ENCODE measurements at regions not wholly inside any gene's neighbourhood (a gene's known extent, or its start where the extent isn't known, plus 50 kb on each side); places are given as distances from the start of the nearest gene placed in this dataset.
"Not testable (repeated sequence)": the region's sequence is repeated elsewhere in the genome, so short reads cannot be mapped to it uniquely, and the experiment has no call there.

DNA sequence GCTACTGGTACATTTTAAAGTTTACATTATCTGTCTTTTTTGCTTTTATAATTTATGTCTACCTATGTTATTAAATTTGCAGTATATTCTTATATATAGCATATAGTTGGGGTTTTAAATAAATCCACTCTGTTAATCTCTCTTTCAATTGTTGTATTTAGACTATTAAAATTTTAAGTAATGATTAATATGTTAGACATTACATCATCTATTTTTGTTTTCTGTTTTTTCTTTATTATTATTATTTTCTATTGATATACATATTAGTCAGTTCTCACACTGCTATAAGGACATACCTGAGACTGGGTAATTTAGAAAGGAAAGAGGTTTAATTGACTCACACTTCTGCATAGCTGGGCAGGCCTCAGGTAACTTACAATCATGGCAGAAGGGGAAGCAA, 1338.2 kb upstream of the GJE1 start:
- no peak for FAIRE-seq

DNA sequence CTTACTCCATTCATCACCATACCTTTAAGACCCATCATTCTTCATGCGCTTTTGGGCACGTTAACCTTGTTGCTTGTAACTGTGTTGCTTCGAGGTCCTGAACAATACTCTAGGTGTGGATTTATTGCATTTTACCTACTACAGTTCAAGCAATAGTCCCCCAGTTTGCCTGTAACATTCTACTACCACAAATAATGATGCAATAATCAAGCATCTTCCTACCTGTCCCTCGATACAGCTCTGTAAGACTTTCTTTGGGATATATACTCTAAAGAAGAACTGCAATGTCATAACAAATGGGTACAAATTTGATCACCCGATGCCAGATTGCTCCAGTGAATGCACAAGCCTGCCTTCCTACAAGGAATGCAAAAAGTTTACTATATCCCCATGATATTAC, 1342.6 kb upstream of the GJE1 start:
- FAIRE-seq, result no peak

DNA sequence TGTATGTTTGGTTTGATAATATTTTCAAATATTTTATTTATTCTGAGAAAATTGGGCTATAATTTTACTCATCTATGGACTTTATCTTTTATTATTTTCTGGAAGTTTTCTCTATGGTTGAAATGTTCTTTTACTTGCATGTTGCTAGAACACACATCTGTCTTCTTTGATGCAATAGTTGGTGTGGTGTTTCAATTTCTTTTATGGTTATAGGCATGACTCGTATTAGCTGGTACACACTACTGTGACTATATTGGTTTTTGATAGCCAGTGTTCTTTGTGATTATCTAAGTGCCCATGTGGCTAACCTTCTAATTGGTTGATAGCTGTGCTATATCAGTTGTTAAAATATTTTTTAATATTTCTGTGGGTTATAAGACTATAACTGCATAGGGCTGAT, 1343.3 kb upstream of the GJE1 start:
- no peak for FAIRE-seq

DNA sequence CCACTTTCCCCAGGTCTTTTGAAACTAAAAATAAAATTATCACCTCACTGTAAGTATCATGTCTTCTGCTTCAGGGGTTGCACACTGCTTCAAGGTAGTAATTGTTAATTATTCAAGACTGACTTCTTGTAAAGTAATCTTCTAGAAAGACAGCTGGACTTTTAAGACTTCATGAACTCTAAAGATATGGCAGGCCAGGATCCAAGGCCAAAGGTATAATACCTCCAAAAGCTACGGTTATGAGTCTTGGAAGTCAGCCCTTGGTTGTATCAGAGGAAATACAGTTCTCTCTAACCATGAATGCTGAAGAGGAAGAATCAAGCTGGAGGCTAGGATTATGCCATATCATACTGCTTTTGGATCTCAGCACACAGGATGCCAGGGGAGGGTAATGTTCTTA, 1346.8 kb upstream of the GJE1 start:
- no peak for FAIRE-seq

DNA sequence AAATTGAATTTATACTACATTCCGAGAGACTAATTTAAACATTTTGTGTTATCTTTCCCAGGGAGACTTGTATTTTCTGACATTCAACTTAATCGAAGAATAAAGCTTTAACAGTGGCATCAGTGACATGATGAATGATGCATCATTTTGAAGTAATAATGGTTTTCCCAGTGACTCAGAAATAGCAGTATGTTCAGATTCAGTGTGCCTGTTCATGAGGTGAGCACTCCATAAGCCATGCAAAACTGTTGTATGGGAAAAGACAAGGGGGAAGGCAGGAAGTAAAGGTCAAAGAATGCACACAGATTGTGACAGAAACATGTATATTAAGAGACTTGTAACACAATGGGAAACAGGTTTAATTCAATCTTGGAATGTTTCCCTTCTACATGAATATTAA, 1348.2 kb upstream of the GJE1 start:
- FAIRE-seq, result no peak

DNA sequence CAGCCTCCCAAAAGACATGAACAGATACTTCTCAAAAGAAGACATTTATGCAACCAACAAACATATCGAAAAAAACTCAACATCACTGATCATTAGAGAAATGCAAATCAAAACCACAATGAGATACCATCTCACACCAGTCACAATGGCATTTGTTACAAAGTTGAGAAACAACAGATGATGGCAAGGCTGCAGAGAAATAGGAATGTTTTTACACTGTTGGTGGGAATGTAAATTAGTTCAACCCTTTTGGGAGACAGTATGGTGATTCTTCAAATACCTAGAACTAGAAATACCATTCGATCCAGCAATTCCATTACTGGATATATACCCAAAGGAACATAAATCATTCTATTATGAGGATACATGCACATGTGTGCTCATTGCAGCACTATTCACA, 1349.2 kb upstream of the GJE1 start:
- not testable (repeated sequence) for FAIRE-seq

DNA sequence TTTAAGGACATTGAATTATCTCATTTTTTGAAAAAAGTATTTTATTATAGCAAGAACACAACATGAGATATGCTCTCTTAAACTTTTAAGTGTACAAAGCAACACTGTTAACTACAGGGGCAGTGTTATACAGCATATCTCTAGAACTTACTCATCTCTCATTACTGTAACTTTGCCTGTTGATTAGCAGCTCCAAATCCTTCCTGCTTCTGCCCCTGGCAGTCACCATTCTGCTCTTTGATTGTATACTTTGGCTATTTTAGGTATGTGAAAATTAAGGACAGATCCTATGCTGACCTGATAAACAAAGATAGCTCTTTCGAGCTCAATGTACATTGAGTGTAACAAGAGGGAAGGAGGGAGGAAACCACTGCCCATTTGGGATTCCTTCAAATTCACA, 1349.8 kb upstream of the GJE1 start:
- FAIRE-seq, result no peak

DNA sequence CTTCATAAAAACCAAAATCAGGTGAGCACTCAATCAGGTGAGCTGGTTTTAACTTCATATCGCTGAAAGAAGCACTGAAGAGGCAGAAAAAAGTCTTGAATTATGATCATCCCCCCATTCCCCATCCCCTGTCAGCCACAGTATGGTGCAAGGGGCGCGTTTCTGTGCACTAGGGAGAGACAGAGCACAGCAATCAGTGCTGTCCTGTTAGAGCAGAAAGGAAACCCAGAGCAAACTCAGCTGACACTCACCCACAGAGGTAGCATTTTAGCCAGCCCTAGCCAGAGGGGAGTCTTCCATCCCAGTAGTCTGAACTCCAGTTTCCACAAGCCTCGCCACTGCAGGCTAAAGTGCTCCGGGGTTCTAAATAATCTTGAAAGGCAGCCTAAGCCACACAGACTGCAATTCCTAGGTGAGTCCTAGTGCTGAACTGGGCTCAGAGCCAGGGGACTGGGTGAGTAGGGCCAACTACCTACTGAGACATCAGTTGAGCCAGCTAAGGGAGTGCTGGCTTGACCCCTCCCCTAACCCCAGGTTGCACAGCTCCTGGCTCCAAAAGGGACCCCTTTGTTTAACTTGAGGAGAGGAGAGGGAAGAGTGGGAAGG, 1352.6 kb upstream of the GJE1 start:
- no peak for FAIRE-seq

DNA sequence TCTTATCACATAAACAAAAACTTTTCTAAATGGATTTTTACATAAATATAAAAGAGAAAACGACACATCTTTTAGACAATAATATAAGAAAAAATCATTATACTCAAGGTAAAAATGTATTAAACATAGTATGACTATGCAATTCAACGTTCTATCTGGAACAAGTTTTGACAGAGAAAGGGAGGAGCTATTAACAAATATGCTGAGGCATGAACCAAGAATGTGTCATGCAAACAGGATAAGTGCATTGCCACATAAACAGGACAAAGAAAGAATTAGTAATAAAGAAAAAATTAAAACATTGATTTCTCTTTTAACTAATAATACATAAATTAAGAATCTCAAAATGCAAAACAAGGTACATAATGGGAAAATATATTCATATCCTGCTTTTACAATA, 1353.4 kb upstream of the GJE1 start:
- no peak for FAIRE-seq

DNA sequence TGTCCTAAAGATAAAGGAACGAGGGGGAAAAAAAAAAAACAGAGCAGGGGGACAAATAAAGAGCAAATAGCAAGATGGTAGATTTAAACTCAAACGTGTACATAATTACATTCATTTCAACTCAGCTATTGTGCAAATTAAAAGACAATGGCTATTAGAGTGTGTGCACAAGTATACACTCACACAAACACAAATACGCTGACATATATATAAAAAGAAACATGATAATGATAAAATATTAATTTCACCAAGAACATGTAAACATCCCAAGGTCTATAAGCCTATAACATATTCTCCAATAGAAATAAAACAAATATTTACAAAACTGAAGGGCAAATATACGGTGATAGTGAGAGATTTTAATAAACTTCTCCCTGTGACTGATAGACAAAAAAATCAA, 1354.9 kb upstream of the GJE1 start:
- FAIRE-seq, result peak; percentile 23

DNA sequence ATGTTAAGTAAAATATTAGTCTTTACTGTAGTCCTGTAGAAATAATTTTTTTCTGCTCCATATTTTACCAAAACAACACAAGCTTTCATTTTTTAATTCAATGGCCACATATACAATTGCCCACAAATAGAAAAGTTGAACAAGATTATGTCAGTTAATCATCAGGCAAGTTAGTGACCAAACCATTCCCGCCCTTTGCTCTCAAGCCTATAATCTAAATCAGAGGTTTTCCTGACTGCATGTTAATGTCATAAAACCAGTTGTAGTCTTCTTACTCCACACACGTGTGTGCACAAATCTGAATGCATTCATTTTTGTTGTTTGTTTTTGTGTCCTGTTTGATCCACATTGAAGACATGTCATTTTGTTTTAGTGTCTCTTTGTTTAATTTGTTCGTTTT, 1357.7 kb upstream of the GJE1 start:
- no peak for FAIRE-seq

DNA sequence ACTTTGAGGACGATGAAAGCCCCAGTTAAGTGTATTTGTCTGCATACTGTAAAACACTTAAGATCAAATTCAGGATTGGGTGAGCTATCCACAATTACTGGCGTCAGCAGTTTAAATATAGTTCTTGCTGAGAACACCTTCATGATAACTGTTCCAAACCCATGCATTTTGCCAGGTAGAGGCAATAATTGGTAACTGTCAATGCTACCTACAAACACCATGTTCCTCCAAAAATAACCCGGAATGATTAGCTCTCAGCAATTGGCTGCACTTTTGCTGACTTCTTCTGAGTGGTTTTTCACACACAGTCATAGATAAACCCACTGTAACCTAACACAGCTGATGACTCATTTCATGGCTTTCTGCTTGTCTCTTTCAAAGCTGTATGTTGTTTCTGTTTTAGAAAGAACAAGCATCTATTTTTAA, 1358.6 kb upstream of the GJE1 start:
- no peak for FAIRE-seq

DNA sequence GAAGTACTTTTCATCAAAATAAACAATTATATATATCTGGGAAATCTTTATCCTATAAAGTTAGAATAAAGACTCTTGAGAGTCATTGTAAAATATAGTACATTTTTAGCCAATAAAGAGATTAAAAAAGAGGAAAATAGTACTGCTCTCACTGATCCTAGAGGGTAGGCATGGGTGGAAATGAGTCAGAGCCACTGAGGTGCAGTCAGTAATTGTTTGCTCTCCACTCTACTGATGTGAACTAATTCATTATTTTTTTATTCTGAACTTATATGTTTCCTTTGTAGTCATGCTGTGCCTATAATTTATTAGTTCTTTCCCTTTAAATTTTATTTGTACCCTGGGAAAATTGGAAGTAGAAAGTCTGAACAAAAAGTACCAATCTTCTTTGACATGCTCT, 1359.4 kb upstream of the GJE1 start:
- no peak for FAIRE-seq

DNA sequence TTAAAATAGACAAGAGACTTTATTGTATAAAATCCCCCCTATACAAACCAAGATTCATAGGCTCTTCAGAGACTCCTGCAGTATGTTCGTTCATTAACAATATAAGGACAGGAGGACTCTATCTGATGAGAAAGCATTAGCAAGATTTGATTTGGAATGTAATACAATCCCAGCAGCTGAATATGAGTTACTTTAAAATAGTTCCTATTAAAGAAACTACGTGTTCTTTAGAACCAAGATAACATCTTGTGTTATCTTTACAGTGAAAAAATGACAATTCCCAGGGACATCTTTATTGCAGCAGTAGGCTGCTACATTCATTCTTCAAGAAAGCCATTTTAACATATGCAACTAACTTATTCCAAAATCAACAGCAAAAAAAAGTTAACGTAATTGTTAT, 1360.1 kb upstream of the GJE1 start:
- no peak for FAIRE-seq

DNA sequence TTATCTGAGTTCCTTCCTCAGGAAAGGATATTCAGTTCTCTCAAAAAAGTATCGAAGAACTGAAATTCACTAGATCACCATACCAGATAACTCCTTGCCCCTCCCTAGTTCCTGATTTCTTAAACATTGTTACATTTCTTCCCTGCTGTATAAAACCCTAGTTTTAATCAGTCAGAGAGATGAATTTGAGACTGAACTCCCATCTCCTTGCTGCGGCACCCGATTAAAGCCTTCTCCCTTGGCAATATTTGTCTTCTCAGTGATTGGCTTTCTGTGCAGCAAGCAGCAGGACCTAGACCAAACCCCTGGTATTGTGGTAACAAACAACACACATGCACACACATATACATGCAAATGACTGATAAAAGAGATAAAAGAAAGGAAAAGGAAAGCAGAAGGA, 1364.6 kb upstream of the GJE1 start:
- no peak for FAIRE-seq

DNA sequence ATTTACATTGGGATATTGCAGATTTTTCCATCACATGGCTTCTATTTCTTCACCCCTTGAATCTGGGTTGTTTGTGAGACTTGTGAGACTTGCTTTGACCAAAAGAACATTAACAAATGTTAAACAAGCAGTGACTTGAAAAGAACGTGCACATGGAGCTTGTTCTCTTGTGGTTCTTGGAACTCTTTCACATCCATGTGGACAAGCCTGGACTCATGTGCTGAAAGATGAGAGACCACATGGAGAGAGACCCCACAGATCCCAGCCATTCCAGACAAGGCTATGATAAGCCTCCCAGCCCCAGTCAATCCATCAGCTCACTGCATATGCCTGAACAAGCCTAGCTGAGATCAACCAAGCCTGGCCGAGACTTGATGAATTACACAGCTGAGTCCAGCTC, 1365.7 kb upstream of the GJE1 start:
- FAIRE-seq, result no peak

DNA sequence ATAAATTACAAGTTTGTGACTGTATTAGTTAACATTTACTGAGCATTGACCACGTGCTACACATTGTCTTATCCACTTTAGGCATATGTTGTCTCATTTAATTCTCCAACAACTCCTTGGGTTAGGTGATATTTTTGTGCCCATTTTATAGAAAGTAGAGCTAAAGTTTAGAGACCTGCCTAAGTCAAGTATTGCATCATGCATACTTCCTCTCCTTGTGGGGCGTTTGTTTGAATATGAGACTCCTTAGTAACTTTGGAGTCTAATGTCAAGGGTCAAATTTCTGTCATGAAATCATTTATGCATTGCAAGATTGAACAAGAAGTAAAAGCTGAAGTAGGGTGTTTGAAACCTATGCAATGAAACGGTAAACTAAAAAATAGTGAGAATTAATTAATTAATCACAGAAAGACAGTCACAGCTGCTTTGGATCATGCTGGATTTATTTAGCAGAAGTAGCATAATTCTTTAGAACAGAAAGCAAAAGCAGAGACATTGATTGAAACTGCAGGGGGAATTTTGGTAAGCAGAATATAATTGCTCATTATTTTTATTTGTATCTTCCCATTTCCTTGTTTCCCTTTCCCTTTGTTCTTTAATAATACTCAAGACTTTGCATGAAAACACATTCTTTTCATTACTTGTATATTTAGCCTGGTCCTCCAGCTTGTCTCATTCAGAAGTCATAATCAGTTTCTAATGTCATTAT, 1374.4 kb upstream of the GJE1 start:
- FAIRE-seq, result no peak

DNA sequence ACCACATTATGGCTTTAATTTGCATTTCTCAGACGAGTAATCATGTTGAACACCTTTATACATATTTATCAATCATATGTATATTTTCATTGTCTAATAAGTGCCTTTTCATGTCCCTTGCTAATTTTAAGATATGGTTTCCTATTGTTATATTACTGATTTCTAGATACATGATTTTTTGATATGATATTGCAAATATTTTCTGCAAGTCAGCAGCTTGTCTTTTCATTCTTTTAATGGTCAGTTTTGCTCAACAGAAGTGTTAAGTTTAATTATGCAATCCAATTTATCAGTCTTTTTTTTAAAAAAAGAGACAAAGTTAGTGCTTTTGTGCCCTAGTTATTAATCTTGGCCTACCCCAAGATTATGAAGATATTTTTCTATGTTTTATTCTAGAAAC, 1377.8 kb upstream of the CITED2 start:
- no peak for FAIRE-seq

DNA sequence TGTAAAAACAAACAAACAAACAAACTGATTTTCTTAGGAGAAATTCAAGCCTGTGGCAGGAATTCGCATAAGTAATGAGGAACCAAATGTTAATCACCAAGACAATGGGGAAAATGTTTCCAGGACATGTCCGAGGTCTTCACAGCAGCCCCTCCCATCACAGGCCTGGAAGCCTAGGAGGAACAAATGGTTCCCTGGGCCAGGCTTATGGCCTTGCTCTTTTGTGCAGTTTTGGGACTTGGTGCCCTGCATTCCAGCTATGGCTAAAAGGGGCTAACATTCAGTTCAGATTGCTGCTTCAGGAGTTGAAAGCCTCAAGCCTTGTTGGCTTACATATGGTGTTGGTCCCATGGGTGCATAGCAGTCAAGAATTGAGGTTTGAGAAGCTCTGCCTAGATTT, 1372.7 kb upstream of the CITED2 start:
- no peak for FAIRE-seq

DNA sequence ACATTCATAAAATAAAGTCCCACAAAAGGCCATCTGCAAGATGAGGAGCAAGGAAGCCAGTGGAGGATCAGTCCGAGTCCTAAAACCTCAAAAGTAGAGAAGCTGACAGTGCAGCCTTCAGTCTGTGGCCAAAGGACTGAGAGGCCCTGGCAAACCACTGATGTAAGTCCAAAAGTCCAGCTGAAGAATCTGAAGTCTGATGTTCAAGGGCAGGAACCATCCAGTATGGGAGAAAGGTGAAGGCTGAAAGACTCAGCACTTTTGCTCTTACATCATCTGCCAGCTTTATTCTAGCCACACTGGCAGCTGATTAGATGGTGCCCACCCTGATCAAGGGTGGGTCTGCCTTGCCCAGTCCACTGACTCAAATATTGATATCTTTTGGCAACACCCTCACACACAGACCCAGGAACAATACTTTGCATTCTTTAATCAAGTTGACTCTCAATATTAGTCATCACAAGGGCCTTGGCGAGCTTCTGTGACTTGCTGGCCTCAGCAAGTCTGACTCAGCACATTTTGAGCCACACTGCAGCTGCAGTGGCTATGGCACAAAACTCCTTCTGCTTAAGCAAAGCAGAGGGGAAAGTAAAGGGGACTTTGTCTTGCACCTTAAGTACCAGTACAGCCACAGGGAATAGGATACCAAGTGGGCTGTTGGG, 1370.3 kb upstream of the CITED2 start:
- no peak for FAIRE-seq

DNA sequence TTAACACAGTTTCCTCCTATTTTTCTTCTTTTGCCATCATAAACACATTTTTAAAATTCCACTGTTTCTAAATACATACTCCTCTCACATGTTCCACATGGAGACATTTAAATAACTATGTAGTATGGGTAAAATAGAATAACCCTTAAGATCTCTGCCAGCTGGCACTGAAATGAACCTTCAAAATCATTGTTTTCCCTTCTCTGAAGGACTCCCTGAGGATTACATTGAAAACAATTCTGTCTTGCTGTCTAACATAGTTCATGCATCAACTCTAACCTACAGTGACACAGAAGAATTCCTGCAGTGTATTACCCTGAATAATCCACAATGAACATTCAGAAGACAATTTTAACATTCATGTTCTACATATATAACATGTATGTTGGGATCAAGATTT, 1361.8 kb upstream of the CITED2 start:
- peak; percentile 86 for FAIRE-seq

DNA sequence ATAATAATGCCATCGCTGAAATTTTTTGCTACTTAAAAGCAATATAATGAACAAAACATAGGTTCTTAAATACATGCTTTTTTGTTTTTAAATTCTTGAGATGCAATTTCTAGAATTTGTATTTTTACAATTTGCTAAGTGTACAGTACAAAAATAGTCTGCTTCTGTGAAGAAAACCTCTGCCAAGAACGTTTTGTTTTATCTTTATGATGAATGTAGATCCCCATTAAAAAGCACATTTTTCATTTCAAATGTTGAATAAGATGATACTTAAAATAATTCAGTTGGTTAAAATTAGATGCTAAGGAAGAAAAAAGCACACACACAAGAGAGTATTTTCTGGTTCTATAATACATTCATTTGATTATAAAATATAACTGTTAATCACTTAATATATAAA, 1358.5 kb upstream of the CITED2 start:
- peak; percentile 82 for FAIRE-seq

DNA sequence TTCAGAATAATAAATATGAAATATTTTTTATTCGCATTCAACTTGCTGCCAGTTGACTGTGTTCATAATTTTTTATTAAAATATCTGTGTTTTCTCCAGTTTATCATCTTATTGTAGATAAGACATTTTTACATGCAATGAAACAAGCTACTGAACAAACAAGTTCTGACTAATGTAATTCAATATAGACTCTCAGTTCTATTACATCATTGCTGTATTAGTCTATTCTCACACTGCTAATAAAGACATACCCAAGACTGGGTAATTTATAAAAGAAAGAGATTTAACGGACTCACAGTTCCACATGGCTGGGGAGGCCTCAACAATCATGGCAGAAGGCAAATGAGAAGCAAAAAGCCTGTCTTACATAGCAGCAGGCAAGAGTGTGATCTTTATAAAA, 1357.7 kb upstream of the CITED2 start:
- no peak for FAIRE-seq

DNA sequence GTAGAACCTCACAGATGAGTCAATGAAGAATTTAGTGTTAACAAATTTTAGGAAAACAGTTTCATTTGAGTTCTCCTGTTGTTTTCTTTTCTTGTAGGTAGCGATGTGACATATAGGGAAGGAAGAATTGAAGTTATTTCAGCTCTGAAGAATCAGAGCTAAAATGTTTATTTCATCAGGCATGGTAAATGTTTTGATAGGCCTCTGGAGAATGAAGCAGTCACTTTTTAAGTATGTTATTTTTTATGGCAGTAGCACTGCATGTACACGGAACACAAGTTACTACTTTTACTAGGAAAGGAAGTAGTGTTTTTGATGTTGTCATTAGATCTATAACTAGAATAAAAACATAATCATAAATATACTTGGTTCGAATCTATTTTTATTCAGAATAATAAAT, 1357.3 kb upstream of the CITED2 start:
- peak; percentile 50 for FAIRE-seq

DNA sequence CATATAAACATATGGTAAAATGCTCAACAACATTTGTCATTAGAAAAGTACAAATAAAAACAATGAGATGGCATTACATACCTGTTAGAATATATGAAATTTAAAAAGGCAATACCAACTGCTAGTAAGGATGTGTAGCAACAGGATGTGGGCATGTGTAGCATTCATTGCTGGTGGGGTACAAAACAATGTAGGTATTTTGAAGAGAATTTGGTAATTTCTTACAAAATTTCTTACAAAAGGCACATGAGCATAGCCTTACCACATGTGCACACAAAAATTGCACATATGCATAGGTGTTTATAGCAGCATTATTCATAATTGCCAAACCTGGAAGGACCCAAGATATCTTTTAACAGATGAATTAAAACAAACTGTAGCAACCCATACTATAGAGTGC, 1355.1 kb upstream of the CITED2 start:
- FAIRE-seq, result no peak
